ENCODE measurements at regions not wholly inside any gene's neighbourhood (a gene's known extent, or its start where the extent isn't known, plus 50 kb on each side); places are given as distances from the start of the nearest gene placed in this dataset.

- peak; percentile 4 to 6 for DNase-seq
These were observed 418.0 kb upstream of the PSMD7 start for GRCh38 chr16:73878611-73879010.

GRCh38 chr16:73877150-73877549, 419.5 kb upstream of the PSMD7 start:
- no peak for DNase-seq

- DNase-seq: no peak
These were observed 420.5 kb upstream of the PSMD7 start for GRCh38 chr16:73875996-73876690.

- no peak for DNase-seq
These were observed 422.3 kb upstream of the PSMD7 start for GRCh38 chr16:73874324-73874723.

- no peak for DNase-seq
These were observed 423.0 kb upstream of the PSMD7 start for GRCh38 chr16:73873643-73874042.

- no peak for DNase-seq
These were observed 423.8 kb upstream of the PSMD7 start for GRCh38 chr16:73872856-73873255.

GRCh38 chr16:73871088-73871733, 425.4 kb upstream of the PSMD7 start:
- no peak for DNase-seq

- DNase-seq: no peak
These were observed 427.5 kb upstream of the PSMD7 start for GRCh38 chr16:73869126-73869525.

GRCh38 chr16:73864868-73865267, 431.7 kb upstream of the PSMD7 start:
- no peak for DNase-seq

GRCh38 chr16:73858326-73858725, 438.3 kb upstream of the PSMD7 start:
- no peak for DNase-seq

GRCh38 chr16:73853968-73854367, 442.6 kb upstream of the PSMD7 start:
- DNase-seq: no peak

- no peak for DNase-seq
These were observed 444.1 kb upstream of the PSMD7 start for GRCh38 chr16:73852561-73852960.

GRCh38 chr16:73848993-73849392, 447.6 kb upstream of the PSMD7 start:
- DNase-seq: no peak

GRCh38 chr16:73847090-73847489, 449.5 kb upstream of the PSMD7 start:
- no peak for DNase-seq

GRCh38 chr16:73846356-73846755, 450.3 kb upstream of the PSMD7 start:
- no peak for DNase-seq

- DNase-seq: no peak
These were observed 450.6 kb upstream of the PSMD7 start for GRCh38 chr16:73846007-73846330.

GRCh38 chr16:73845238-73846006, 451.2 kb upstream of the PSMD7 start:
- DNase-seq: no peak

- DNase-seq: no peak
These were observed 455.9 kb upstream of the PSMD7 start for GRCh38 chr16:73840728-73841127.

- DNase-seq: no peak
These were observed 465.4 kb upstream of the PSMD7 start for GRCh38 chr16:73831220-73831619.

GRCh38 chr16:73823205-73823849, 473.3 kb upstream of the PSMD7 start:
- DNase-seq: no peak

GRCh38 chr16:73817526-73818324, 478.9 kb upstream of the PSMD7 start:
- no peak for DNase-seq

GRCh38 chr16:73813527-73813926, 483.1 kb upstream of the PSMD7 start:
- DNase-seq: no peak

GRCh38 chr16:73804456-73804855, 492.2 kb upstream of the PSMD7 start:
- DNase-seq: no peak

Measured in inflammatory macrophage treated with lipopolysaccharide for 1 hour (primary cell).